ENCODE measurements at regions not wholly inside any gene's neighbourhood (a gene's known extent, or its start where the extent isn't known, plus 50 kb on each side); places are given as distances from the start of the nearest gene placed in this dataset.

- Histone ChIP-seq H3K9ac (ENCODE audit: low read depth, low read length) (no peak overlapping the region), H3K36me3 (ENCODE audit: control insufficient read depth, insufficient read depth, low read length) (no peaks in the 10 kb centered on the region), H3K9me1 (ENCODE audit: insufficient read depth, low read length) (no peaks in the 10 kb centered on the region), H3K9me3 (ENCODE audit: control insufficient read depth, insufficient read depth, low read length) (no peaks in the 10 kb centered on the region; the same call in 1 of the 2 replicates), H3K27me3 (ENCODE audit: control insufficient read depth, insufficient read depth, low read length) (peaks cover 7% of the 10 kb centered on the region; the same call in 1 of the 2 replicates), H3K4ac (ENCODE audit: low read depth, low read length) (no peak overlapping the region), H3K56ac (ENCODE audit: extremely low read depth, insufficient read depth, low read length) (no peak overlapping the region), H3K79me1 (ENCODE audit: low read depth in 1 of 2, low read length in 2 of 2) (no peaks in the 10 kb centered on the region), H3K14ac (replicated peaks; ENCODE audit: low read depth, low read length) (no peak overlapping the region), H2AK9ac (replicated peaks; ENCODE audit: low read depth, low read length, poor library complexity) (no peak overlapping the region), H2BK5ac (ENCODE audit: low read depth, low read length, poor library complexity, severe bottlenecking) (no peak overlapping the region), H3K4me2 (ENCODE audit: low read depth, low read length) (no peak overlapping the region), H3K4me1 (ENCODE audit: control insufficient read depth, insufficient read depth, low read length) (no peaks in the 10 kb centered on the region), H3K18ac (ENCODE audit: low read depth, low read length) (no peak overlapping the region), H4K5ac (ENCODE audit: low read depth, low read length) (no peak overlapping the region), H2AK5ac (ENCODE audit: low read depth, low read length) (no peak overlapping the region), H2BK20ac (ENCODE audit: low read depth, low read length) (no peak overlapping the region), H4K8ac (ENCODE audit: low read depth in 2 of 2, low read length in 2 of 2) (no peak overlapping the region), H4K91ac (ENCODE audit: insufficient read depth, low read depth, low read length) (no peak overlapping the region), H3K23ac (ENCODE audit: low read depth, low read length) (no peak overlapping the region), H3K4me3 (ENCODE audit: insufficient read depth, low read depth, low read length) (no peak overlapping the region), H2AFZ (replicated peaks; ENCODE audit: low read length, poor library complexity) (no peak overlapping the region), H3K27ac (ENCODE audit: insufficient read depth, low read length) (no peak overlapping the region), H4K20me1 (ENCODE audit: insufficient read depth, low read length) (no peaks in the 10 kb centered on the region), H2BK120ac (ENCODE audit: low read depth, low read length) (no peak overlapping the region), H2BK15ac (ENCODE audit: low read depth, low read length) (no peak overlapping the region)
- intact Hi-C loops (cut with micrococcal nuclease): no loop called here
- TF ChIP-seq RFX5 (IDR thresholded peaks at IDR 0.05; ENCODE audit: low read depth, low read length): no peak
- no peak for TF ChIP-seq ELK1 (IDR thresholded peaks at IDR 0.05; ENCODE audit: borderline replicate concordance, low read depth, low read length)
- no peak for TF ChIP-seq MAFK (IDR thresholded peaks at IDR 0.05; ENCODE audit: low read depth, low read length)
- no peak for TF ChIP-seq NFE2L2 (IDR thresholded peaks at IDR 0.05; ENCODE audit: low read depth, low read length)
- TF ChIP-seq POLR2A (IDR thresholded peaks at IDR 0.05; ENCODE audit: low read depth, low read length): no peak
- no peak for TF ChIP-seq CEBPB (IDR thresholded peaks at IDR 0.05; ENCODE audit: low read depth, low read length)
- no peak for TF ChIP-seq FOS (IDR thresholded peaks at IDR 0.05; ENCODE audit: low read depth, low read length)
- TF ChIP-seq BHLHE40 (IDR thresholded peaks at IDR 0.05; ENCODE audit: low read depth, low read length): no peak
- TF ChIP-seq MAZ (IDR thresholded peaks at IDR 0.05; ENCODE audit: borderline replicate concordance, low read depth, low read length): no peak
- TF ChIP-seq RAD21 (IDR thresholded peaks at IDR 0.05; ENCODE audit: low read length): no peak
- no peak for TF ChIP-seq RCOR1 (IDR thresholded peaks at IDR 0.05; ENCODE audit: insufficient replicate concordance, low read length)
- TF ChIP-seq MXI1 (IDR thresholded peaks at IDR 0.05; ENCODE audit: borderline replicate concordance, low read depth, low read length): no peak
- no peak for TF ChIP-seq CHD1 (IDR thresholded peaks at IDR 0.05; ENCODE audit: low read depth, low read length)
- TF ChIP-seq CTCF (conservative IDR thresholded peaks at IDR 0.05; ENCODE audit: low read depth, low read length): no peak
- ChIA-PET POLR2A (ENCODE audit: unreplicated experiment) (no interaction called here), CTCF (no interaction called here)
- in situ Hi-C loops (cut with MboI; ENCODE audit: low sequenced_read_pairs): no loop called here
- DNase-seq (no peak), ATAC-seq (ENCODE audit: low read depth) (no peak)
- WGBS, 2 experiments (ENCODE audit: extremely low coverage in 2 of 2, insufficient read length in 1 of 2): no CpG with 5 or more reads among the region's 5 CpGs
- dilution Hi-C loops (cut with HindIII; ENCODE audit: low sequenced_read_pairs, unreplicated experiment): no loop called here
- BruUV-seq (replicated peaks): no TSS peak
Measured at GRCh38 chr16:73545755-73546154, 497.8 kb upstream of the ZFHX3 start.
